ENCODE measurements at regions not wholly inside any gene's neighbourhood (a gene's known extent, or its start where the extent isn't known, plus 50 kb on each side); places are given as distances from the start of the nearest gene placed in this dataset.

DNA sequence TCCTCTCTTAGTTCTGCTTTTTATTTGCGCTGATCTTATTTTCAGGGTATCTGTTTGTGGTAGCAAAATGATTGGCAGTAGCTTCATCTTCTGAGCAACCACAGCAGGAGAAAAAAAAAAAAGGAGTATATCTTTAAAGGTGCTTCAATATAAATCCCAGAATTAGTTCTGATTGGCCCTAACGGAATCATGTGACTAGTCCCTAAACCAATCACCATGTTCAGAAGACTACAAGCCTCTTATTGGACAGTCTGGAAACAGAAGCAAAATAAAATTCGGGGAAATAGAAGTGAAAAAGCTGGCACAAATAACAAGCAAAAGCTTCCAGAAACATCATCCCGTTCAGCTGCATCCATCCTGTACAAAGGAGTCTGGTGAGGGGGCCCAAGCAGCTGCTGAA lies 49.9 kb upstream of the PTPRO start:
- intact Hi-C loops (cut with DNase I, micrococcal nuclease): loop anchor here (10.0 kb wide), 2 partner anchors 252 to 582 kb away; no protein-coding TSS in a partner anchor
- no peak for ATAC-seq
- DNase-seq: no peak

All from left colon (tissue), 2 donors.